Endothelial cell (in vitro differentiated cells): ENCODE measurements at regions not wholly inside any gene's neighbourhood (a gene's known extent, or its start where the extent isn't known, plus 50 kb on each side); places are given as distances from the start of the nearest gene placed in this dataset.

Experiments used
- DNase-seq: peaks from one replicate; pipeline ENCODE4 v3.0.0; 2021; ENCODE audit warnings: low spot score
- H3K27ac Mint-ChIP-seq: one replicate; pipeline ENCODE4 v1.8.0; 2021; ENCODE audit warnings: mixed read lengths, inconsistent platforms; ENCODE audit not compliant: unreplicated experiment
- H3K27me3 Mint-ChIP-seq: one replicate; pipeline ENCODE4 v1.8.0; 2021; ENCODE audit warnings: mild to moderate bottlenecking, moderate library complexity, mixed read lengths, inconsistent platforms; ENCODE audit not compliant: unreplicated experiment
- H3K36me3 Mint-ChIP-seq: one replicate; pipeline ENCODE4 v1.8.0; 2021; ENCODE audit warnings: mild to moderate bottlenecking, low read depth, mixed read lengths, inconsistent platforms; ENCODE audit not compliant: unreplicated experiment
- H3K4me1 Mint-ChIP-seq: one replicate; pipeline ENCODE4 v1.8.0; 2021; ENCODE audit warnings: mild to moderate bottlenecking, mixed read lengths, inconsistent platforms; ENCODE audit not compliant: unreplicated experiment
- H3K4me3 Mint-ChIP-seq: one replicate; pipeline ENCODE4 v1.8.0; 2021; ENCODE audit warnings: mild to moderate bottlenecking, mixed read lengths, inconsistent platforms; ENCODE audit not compliant: unreplicated experiment
- H3K9me3 Mint-ChIP-seq: one replicate; pipeline ENCODE4 v1.8.0; 2021; ENCODE audit warnings: mixed read lengths, inconsistent platforms; ENCODE audit not compliant: unreplicated experiment
- TF ChIP-seq, protein P1 (sequence below): fragments of 200-600 bp; sonication (generic); IDR thresholded peaks from one replicate; pipeline ENCODE4 v1.5.0; 2021; ENCODE audit warnings: antibody characterized with exemption; ENCODE audit not compliant: unreplicated experiment

DNA sequence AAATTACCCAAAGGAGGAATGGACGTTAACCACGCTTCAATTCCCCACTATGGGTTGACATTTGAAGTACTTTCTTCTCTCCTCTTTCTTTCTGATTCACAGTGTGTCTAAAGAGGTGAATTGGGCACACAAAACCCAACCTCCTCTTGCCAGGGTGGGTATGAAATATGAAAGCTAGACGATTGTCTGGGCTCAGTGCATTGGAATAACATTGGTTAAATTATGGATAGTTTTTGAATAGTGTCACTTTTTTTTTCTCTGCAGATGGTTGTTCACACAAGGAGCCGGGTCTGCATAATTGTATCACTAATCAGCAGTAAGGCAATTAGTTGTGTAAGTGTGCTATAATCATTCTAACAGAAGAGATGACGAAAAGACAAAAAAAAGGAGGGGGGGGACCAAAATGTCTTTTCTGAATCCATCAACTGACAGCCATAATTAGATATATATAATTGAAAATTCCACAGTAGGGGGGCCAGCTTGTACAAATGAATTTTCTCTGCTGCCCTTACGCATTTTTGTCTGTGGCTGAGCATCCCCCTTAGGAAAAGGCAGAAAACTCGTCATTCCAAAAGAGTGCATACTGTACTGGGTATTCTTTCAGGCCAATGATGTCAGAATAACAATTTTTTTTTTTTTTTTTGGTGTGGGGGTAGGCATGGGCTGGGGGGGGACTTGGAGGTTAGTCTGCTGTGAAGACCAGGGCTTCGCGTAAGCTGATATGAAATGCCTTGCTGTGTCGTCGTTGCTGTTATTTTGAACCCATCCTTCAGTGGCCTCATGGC lies 307.5 kb upstream of the SALL1 start:
- Mint-ChIP-seq H3K9me3 (no peaks in the 10 kb centered on the region), H3K4me1 (peaks cover 5% of the 10 kb centered on the region), H3K4me3 (no peak overlapping the region), H3K27ac (no peak overlapping the region), H3K27me3 (no peaks in the 10 kb centered on the region), H3K36me3 (no peaks in the 10 kb centered on the region)
- no peak for DNase-seq
- TF ChIP-seq, protein P1, sequence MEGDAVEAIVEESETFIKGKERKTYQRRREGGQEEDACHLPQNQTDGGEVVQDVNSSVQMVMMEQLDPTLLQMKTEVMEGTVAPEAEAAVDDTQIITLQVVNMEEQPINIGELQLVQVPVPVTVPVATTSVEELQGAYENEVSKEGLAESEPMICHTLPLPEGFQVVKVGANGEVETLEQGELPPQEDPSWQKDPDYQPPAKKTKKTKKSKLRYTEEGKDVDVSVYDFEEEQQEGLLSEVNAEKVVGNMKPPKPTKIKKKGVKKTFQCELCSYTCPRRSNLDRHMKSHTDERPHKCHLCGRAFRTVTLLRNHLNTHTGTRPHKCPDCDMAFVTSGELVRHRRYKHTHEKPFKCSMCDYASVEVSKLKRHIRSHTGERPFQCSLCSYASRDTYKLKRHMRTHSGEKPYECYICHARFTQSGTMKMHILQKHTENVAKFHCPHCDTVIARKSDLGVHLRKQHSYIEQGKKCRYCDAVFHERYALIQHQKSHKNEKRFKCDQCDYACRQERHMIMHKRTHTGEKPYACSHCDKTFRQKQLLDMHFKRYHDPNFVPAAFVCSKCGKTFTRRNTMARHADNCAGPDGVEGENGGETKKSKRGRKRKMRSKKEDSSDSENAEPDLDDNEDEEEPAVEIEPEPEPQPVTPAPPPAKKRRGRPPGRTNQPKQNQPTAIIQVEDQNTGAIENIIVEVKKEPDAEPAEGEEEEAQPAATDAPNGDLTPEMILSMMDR: no peak

DNA sequence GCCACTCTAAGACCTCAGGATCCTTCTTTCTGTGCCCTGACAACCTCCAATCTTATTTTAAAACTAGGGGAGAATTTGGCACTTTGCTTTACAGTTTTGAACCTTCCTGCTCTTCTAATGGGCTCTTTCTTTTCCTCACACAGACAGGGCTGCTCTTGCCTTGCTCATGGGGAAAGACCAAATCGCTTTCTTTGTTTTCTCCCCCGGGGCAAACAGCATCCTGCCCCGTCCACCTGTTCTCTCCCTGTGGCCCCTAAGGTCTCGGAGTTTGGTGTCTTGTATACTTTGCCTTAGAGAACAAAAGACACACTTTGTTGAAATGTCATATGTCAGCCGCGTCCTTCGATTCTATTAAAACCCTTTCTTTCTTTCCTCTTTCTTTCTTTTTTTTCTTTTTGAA lies 306.7 kb upstream of the SALL1 start:
- Mint-ChIP-seq H3K9me3 (no peaks in the 10 kb centered on the region), H3K4me1 (no peaks in the 10 kb centered on the region), H3K4me3 (no peak overlapping the region), H3K27me3 (no peaks in the 10 kb centered on the region), H3K27ac (no peak overlapping the region), H3K36me3 (no peaks in the 10 kb centered on the region)
- TF ChIP-seq, protein P1: no peak
- DNase-seq: no peak

DNA sequence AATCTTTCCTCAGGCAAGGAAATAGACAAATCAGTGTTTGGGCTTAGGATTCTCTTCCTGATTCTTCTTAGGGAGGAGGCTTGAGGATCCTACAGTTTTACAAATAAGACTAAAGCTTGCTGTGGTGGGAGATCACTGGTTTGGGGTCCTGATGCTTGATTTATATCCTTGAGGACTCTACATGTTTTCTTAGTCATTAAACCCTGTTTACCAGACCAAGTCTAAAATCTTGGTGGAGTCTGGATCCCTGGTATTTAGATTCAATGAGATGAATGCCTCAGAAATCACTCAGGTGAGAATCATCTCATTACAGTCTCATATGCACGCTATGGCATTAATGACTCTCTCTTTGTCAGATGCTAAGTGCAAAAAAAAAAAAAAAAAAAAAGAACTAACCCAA lies 304.3 kb upstream of the SALL1 start:
- H3K27ac Mint-ChIP-seq: no peak overlapping the region
- H3K4me1 Mint-ChIP-seq: no peaks in the 10 kb centered on the region
- no peaks in the 10 kb centered on the region for H3K27me3 Mint-ChIP-seq
- H3K4me3 Mint-ChIP-seq: no peak overlapping the region
- no peaks in the 10 kb centered on the region for H3K9me3 Mint-ChIP-seq
- TF ChIP-seq, protein P1: no peak
- H3K36me3 Mint-ChIP-seq: no peaks in the 10 kb centered on the region
- DNase-seq: no peak

DNA sequence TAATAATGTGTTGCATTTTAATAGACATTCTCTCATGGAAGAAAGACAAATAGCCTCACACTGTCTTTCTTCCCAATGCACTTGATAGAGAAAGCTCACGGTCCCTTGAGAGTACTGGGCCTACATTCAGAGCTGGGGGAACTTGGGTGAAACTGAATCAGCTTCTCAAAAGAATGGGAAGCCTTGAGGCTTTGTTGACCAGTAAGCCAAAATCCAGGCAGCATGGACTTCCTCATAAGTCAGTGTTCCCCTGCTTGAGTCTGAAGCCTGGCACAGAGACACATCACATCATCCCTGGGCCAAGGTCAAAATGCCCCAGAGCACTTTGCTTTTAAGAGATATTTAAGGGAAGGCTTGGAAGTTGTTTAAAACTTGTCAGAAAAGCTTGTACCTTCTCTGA lies 302.2 kb upstream of the SALL1 start:
- Mint-ChIP-seq H3K4me3 (no peak overlapping the region), H3K27ac (no peak overlapping the region), H3K36me3 (no peaks in the 10 kb centered on the region), H3K9me3 (no peaks in the 10 kb centered on the region), H3K27me3 (no peaks in the 10 kb centered on the region), H3K4me1 (no peaks in the 10 kb centered on the region)
- TF ChIP-seq, protein P1: no peak
- no peak for DNase-seq

DNA sequence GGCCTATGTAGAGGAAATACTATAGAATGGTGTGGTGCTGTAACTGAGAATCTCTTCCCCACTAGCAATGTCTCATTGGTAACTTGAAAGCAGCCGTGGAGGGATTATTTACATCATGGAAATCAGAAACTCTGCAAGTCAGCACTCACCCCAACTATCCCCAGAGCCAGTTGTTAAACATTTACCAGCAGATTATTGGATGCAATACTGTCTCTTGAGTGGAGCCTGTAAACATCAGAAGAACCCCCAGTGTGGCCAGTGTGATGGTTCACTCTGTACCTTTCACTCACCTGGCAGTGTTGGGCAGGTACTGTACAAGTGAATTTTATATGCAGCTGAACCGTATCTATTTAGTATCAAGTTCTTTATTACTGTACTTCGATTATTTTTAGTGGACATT lies 299.8 kb upstream of the SALL1 start:
- Mint-ChIP-seq H3K4me1 (no peaks in the 10 kb centered on the region), H3K4me3 (no peak overlapping the region), H3K27me3 (no peaks in the 10 kb centered on the region), H3K9me3 (no peaks in the 10 kb centered on the region), H3K27ac (no peak overlapping the region), H3K36me3 (no peaks in the 10 kb centered on the region)
- TF ChIP-seq, protein P1: no peak
- DNase-seq: no peak
